ENCODE measurements at regions not wholly inside any gene's neighbourhood (a gene's known extent, or its start where the extent isn't known, plus 50 kb on each side); places are given as distances from the start of the nearest gene placed in this dataset.

DNA sequence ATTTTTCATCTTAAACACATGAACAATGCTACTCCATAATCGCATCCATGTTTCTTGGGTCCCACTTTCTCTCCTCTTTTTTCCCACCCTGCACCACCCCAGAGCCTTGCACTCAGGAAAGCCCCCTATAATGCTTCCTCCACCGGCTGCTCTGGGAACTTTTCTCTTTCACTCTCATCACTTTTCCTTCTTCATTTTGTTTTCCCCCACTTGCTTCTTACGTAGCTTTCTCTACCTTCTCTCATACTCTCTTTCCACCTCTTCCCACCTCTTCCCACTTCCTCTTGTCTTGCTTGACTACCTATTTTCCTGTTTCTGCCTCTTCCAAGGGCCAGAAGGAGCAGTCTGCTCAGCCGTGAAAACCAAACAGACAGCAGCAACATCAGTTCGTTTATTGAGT lies 229.5 kb upstream of the RHOBTB1 start:
- WGBS, 4 donors = 77 to 80% (median 80%) methylated on average over 5 of the region's 5 CpGs
- intact Hi-C loops (cut with DNase I) = no loop called here

GRCh38 chr10:61172182-61172926 lies 228.4 kb upstream of the RHOBTB1 start:
- Histone ChIP-seq H3K27ac (no peak overlapping the region), H3K36me3 (replicated peaks in 1 of 2) (no peaks in the 10 kb centered on the region), H3K4me3 (no peak overlapping the region), H3K27me3 (no peaks in the 10 kb centered on the region), H3K9me3 (replicated peaks in 1 of 3) (no peaks in the 10 kb centered on the region), H3K4me1 (replicated peaks in 1 of 2) (no peaks in the 10 kb centered on the region)
- DNase-seq = no peak
- TF ChIP-seq POLR2A (IDR thresholded peaks at IDR 0.05) (no peak), CTCF (IDR thresholded peaks at IDR 0.05) (no peak)
- intact Hi-C loops (cut with DNase I) = no loop called here
- 85 to 90% (median 87%) methylated on average over 5 of the region's 5 CpGs for WGBS, 4 donors

More for the DNA sequence above, 229.5 kb upstream of the RHOBTB1 start:
- no peaks in the 10 kb centered on the region for H3K4me1 ChIP-seq (replicated peaks in 1 of 2)
- H3K27me3 ChIP-seq = no peaks in the 10 kb centered on the region
- DNase-seq = no peak
- H3K9me3 ChIP-seq (replicated peaks in 1 of 3) = no peaks in the 10 kb centered on the region
- TF ChIP-seq POLR2A (IDR thresholded peaks at IDR 0.05) = no peak
- TF ChIP-seq CTCF (IDR thresholded peaks at IDR 0.05) = no peak
- H3K4me3 ChIP-seq = no peak overlapping the region
- no peak overlapping the region for H3K27ac ChIP-seq
- no peaks in the 10 kb centered on the region for H3K36me3 ChIP-seq (replicated peaks in 1 of 2)

DNA sequence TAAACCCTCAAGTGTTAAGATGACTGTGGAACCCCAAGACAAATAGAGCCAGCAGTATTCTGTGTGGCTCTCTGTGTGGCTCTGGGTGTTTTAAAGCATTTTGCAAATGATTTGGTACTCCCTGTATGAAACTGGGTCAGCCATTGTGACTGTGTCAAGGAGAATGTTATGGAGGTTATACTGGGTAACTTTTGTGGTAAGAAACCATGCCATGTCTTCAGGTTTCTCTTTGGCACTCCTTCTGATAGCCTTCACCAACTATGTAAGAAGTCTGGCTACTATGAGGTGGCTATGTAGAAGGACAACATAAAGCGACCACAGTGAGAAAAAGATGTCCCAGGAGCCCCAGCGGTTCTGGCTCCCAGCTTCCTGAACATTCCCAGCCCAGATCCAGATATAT lies 226.6 kb upstream of the RHOBTB1 start:
- intact Hi-C loops (cut with DNase I) = no loop called here
- 90 to 100% (median 94%) methylated on average over 2 of the region's 2 CpGs for WGBS, 4 donors

GRCh38 chr10:61169294-61169693 lies 225.3 kb upstream of the RHOBTB1 start:
- Histone ChIP-seq H3K9me3 (replicated peaks in 1 of 3) (no peaks in the 10 kb centered on the region), H3K27me3 (no peaks in the 10 kb centered on the region), H3K4me1 (replicated peaks in 1 of 2) (no peaks in the 10 kb centered on the region), H3K4me3 (no peak overlapping the region), H3K36me3 (replicated peaks in 1 of 2) (no peaks in the 10 kb centered on the region), H3K27ac (no peak overlapping the region)
- intact Hi-C loops (cut with DNase I) = no loop called here
- TF ChIP-seq CTCF (IDR thresholded peaks at IDR 0.05) (no peak), POLR2A (IDR thresholded peaks at IDR 0.05) (no peak)
- DNase-seq = no peak

More for the DNA sequence above, 226.6 kb upstream of the RHOBTB1 start:
- DNase-seq = no peak
- Histone ChIP-seq H3K27ac (no peak overlapping the region), H3K36me3 (replicated peaks in 1 of 2) (no peaks in the 10 kb centered on the region), H3K4me1 (replicated peaks in 1 of 2) (no peaks in the 10 kb centered on the region), H3K27me3 (no peaks in the 10 kb centered on the region), H3K9me3 (replicated peaks in 1 of 3) (no peaks in the 10 kb centered on the region), H3K4me3 (no peak overlapping the region)
- no peak for TF ChIP-seq CTCF (IDR thresholded peaks at IDR 0.05)
- TF ChIP-seq POLR2A (IDR thresholded peaks at IDR 0.05) = no peak
